NCI-H748 treated with DMSO at 0.1 percent for 48 hours (cell line): ENCODE measurements at regions not wholly inside any gene's neighbourhood (a gene's known extent, or its start where the extent isn't known, plus 50 kb on each side); places are given as distances from the start of the nearest gene placed in this dataset.
"Not testable (repeated sequence)": the region's sequence is repeated elsewhere in the genome, so short reads cannot be mapped to it uniquely, and the experiment has no call there.

ENCODE experiments used
- DNase-seq: peaks from one replicate; lab custom pipeline; 2025; lab: John Stamatoyannopoulos, UW

GRCh38 chr5:164300295-164300694, 794.9 kb downstream of the MAT2B start:
- DNase-seq: no peak

DNA sequence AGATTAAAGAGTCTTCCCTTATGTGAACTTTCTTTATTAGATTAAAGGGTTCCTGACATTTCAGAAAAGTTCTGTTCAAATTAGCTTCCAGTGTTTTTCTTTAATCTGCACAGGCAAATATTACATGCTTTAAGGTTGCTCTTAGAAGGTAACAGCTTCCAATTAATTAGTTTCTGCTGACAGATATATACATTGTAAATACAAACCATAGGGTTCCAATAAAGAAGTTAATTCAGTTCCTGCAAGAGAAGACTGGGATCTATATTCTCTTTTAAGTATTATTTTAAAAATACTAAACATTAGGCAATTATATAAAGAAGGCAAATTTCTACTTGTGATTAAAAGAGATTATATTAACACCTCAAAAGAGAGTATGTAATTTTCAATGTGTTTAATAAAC, 795.7 kb downstream of the MAT2B start:
- DNase-seq: no peak

GRCh38 chr5:164301708-164302107, 796.3 kb downstream of the MAT2B start:
- no peak for DNase-seq

GRCh38 chr5:164302533-164303235, 797.3 kb downstream of the MAT2B start:
- no peak for DNase-seq

GRCh38 chr5:164303646-164304215, 798.3 kb downstream of the MAT2B start:
- no peak for DNase-seq

GRCh38 chr5:164306662-164307061, 801.2 kb downstream of the MAT2B start:
- no peak for DNase-seq

GRCh38 chr5:164312801-164313200, 807.4 kb downstream of the MAT2B start:
- no peak for DNase-seq

DNA sequence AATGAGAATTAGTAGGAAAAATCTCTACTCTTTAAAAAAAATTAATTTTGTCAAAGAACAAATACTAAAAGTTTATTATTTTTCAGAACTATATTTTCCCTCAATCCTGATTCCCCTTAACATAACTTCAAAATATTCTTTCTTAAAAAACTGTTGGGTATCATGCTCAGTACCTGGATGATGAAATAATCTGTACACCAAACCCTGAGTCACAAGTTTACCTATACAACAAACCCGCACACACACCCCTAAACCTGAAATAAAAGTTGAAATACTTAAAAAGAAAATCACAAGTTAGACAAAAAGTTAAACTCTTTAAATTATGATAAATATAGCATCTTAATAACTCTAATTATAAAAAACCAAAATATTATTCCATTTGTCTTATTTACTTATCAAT, 812.3 kb downstream of the MAT2B start:
- no peak for DNase-seq

- DNase-seq: no peak
These were observed 813.7 kb downstream of the MAT2B start for GRCh38 chr5:164319161-164319560.

GRCh38 chr5:164324239-164324638, 818.8 kb downstream of the MAT2B start:
- DNase-seq: no peak

GRCh38 chr5:164326219-164326618, 820.8 kb downstream of the MAT2B start:
- no peak for DNase-seq

- not testable (repeated sequence) for DNase-seq
These were observed 821.7 kb downstream of the MAT2B start for GRCh38 chr5:164327166-164327565.

- peak; percentile 6 for DNase-seq
These were observed 827.2 kb downstream of the MAT2B start for GRCh38 chr5:164332349-164333196.

DNA sequence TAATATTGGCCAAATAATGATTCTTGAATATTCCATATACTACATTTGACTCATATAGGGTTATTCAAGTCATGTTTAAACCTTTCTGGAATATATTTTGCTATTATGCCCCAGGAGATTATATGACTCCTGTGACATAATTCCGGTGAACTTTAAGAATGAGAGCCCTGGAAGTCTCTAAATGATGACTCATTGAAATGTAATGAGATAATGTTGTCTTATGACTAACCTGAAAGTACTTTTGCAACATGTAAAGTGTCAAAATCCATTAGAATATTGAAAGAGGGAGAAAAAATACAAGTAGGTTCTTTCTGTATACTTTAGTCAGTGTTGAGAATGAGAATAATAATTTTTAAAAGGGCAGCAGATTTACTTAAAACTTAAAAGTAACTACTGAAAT, 830.4 kb downstream of the MAT2B start:
- DNase-seq: no peak

DNA sequence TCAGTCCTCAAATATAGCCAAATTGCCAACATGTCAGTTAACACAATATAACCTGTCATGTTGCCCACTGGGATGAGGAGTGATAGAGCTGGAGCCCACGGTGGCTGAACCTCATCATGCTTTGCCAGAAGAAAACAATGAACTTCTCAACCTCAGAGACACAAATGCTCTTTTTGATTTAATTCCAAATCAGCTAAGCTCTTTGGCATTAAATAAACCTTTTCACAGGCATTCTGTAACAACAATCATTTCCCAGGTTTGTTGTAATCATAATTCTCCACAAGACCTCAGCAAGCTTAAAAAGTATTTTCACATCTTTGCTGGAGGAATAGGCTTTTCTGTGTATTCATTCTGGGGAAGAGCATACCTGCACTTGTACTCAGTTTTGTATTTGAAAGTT, 830.9 kb downstream of the MAT2B start:
- DNase-seq: no peak

DNA sequence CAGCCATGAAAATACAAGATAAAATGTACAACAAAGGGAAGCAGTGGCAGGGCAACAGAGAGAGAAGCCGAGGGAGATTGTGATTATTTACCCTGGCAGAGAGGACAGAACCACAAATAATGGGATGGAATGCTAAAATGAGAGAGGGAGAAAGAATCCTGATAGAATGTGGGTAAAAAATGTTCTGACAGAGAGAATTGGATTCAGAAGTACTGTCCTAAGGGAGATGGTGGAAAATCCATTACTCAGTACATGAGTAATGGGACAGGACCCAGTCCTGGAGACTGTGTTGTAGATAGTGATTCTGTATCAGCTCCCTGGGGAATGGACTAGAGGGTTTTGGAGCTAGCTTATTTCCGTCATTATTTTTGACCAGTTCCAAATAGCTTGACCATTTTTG, 831.5 kb downstream of the MAT2B start:
- no peak for DNase-seq

DNA sequence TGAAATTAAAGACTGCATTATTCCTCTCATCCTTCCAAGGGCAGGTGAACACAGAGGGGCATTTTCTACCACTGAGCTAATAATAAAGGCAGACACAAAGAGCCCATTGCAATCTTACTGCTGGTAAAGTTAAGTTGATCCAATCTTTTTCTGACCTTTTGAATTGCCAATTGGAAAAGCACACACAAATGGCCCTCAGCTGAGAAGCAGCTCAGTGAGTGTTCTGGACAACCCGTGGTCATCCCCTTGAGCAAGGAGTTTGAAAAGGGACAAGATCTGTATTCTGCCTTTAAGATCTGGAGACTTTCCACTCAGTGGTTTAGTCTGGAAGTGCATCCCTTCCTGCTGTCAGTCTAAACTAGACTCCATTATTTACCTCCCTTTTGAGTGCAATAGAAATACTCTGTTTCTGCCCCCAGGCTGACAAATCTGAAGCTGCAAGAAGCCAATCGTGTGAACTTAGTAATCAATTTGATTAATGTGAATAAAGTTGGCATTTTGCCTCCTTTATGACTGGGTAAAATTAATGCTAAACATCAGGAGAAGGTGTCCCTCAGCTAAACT, 835.7 kb downstream of the MAT2B start:
- no peak for DNase-seq

GRCh38 chr5:164345173-164345849, 839.9 kb downstream of the MAT2B start:
- DNase-seq: peak; percentile 96

GRCh38 chr5:164345853-164346252, 840.4 kb downstream of the MAT2B start:
- no peak for DNase-seq

DNA sequence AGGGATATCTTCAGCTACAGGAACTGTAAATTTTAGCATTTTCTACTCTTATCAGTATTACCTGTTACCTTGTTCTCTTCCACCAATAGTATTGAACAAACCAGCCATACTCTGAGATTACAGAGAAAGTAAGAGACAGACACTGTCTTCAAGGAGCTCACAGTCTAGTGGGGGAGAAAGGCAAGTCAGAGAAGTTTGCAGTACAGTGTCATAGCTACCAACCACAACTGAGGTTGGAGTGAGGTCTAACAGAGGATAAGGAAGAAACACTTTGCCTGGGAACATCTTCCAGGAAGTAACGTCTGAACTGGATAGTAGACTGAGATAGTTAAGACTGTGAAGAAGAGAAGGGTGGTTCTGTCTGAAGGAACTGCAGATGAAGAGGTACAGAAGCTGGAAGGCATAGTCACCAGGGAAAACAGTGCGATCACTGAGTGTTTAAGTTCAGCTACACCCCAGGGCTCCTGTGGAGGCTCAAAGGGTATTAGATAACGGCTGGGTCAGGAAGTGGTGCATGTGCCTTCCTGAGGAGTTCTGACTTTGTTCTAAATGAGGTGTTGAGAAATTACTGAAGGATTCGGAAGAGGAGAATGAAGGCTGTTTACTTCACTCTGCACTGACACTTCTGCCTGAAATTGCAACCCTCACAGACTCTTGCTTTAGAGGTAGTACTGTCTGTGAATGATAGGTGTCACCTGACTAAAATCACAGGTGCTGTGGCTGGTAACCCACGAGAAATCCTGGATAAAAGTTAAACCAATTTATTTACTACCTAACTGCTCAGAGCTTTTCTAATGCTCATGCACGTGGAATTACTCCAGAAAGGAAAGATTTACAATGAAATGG, 841.6 kb downstream of the MAT2B start:
- no peak for DNase-seq

GRCh38 chr5:164350236-164350635, 844.8 kb downstream of the MAT2B start:
- DNase-seq: no peak
